ENCODE measurements at regions not wholly inside any gene's neighbourhood (a gene's known extent, or its start where the extent isn't known, plus 50 kb on each side); places are given as distances from the start of the nearest gene placed in this dataset.

- Histone ChIP-seq H2AFZ (ENCODE audit: low read depth, low read length) (no peak overlapping the region), H3K4me2 (ENCODE audit: insufficient read depth, low read length) (no peak overlapping the region), H3K9me3 (replicated peaks; ENCODE audit: control insufficient read depth, insufficient read depth, low read length) (no peaks in the 10 kb centered on the region), H3K36me3 (ENCODE audit: control insufficient read depth in 2 of 2, extremely low read depth in 1 of 2, insufficient read depth in 2 of 2, low read length in 2 of 2) (no peaks in the 10 kb centered on the region), H3K4me1 (ENCODE audit: control insufficient read depth, extremely low read depth, insufficient read depth, low read length) (no peaks in the 10 kb centered on the region), H3K9me1 (replicated peaks; ENCODE audit: control insufficient read depth, extremely low read depth, insufficient read depth, low read length) (no peaks in the 10 kb centered on the region), H3K27ac (ENCODE audit: insufficient read depth, low read depth, low read length) (no peak overlapping the region), H3K27me3 (ENCODE audit: control insufficient read depth in 2 of 2, insufficient read depth in 2 of 2, low read length in 2 of 2) (no peaks in the 10 kb centered on the region), H4K20me1 (replicated peaks; ENCODE audit: control insufficient read depth, extremely low read depth, insufficient read depth, low read length) (no peaks in the 10 kb centered on the region), H3K9ac (replicated peaks; ENCODE audit: extremely low read depth, insufficient read depth, low read length) (no peak overlapping the region), H3K4me3 (replicated peaks in 1 of 3; ENCODE audit: insufficient read depth in 1 of 3, low read depth in 1 of 3, low read length in 3 of 3) (no peak overlapping the region), H3K79me2 (ENCODE audit: control insufficient read depth, insufficient read depth, low read length) (no peaks in the 10 kb centered on the region)
- no peak for TF ChIP-seq JUN (IDR thresholded peaks at IDR 0.05; ENCODE audit: borderline replicate concordance, insufficient read depth, insufficient read length, low read depth)
- BruUV-seq (replicated peaks) = no TSS peak
- dilution Hi-C loops (cut with MboI; ENCODE audit: extremely low pct_ligation_motif_present, low sequenced_read_pairs) (no loop called here), intact Hi-C loops (cut with micrococcal nuclease) (no loop called here)
- CTCF ChIA-PET = interaction anchor here (1.0 to 1.5 kb wide), 2 partner anchors 33 to 97 kb away, joined by 3 read pairs; no protein-coding TSS in a partner anchor
- DNase-seq (ENCODE audit: low read depth, low spot score) (no peak), FAIRE-seq (no peak)
- POLR2A ChIA-PET = no interaction called here
Measured at GRCh38 chr3:152745646-152746045, 89.3 kb upstream of the P2RY1 start.

- no peak for FAIRE-seq
- H3K36me3 ChIP-seq (ENCODE audit: control insufficient read depth in 2 of 2, extremely low read depth in 1 of 2, insufficient read depth in 2 of 2, low read length in 2 of 2) = no peaks in the 10 kb centered on the region
- ChIA-PET CTCF (no interaction called here), POLR2A (no interaction called here)
- H3K9me1 ChIP-seq (replicated peaks; ENCODE audit: control insufficient read depth, extremely low read depth, insufficient read depth, low read length) = no peaks in the 10 kb centered on the region
- H4K20me1 ChIP-seq (replicated peaks; ENCODE audit: control insufficient read depth, extremely low read depth, insufficient read depth, low read length) = no peaks in the 10 kb centered on the region
- DNase-seq (ENCODE audit: low read depth, low spot score) = no peak
- H3K4me1 ChIP-seq (ENCODE audit: control insufficient read depth, extremely low read depth, insufficient read depth, low read length) = no peaks in the 10 kb centered on the region
- H2AFZ ChIP-seq (ENCODE audit: low read depth, low read length) = no peak overlapping the region
- H3K27me3 ChIP-seq (ENCODE audit: control insufficient read depth in 2 of 2, insufficient read depth in 2 of 2, low read length in 2 of 2) = no peaks in the 10 kb centered on the region
- intact Hi-C loops (cut with micrococcal nuclease) (no loop called here), dilution Hi-C loops (cut with MboI; ENCODE audit: extremely low pct_ligation_motif_present, low sequenced_read_pairs) (no loop called here)
- BruUV-seq (replicated peaks) = no TSS peak
- H3K4me3 ChIP-seq (replicated peaks in 1 of 3; ENCODE audit: insufficient read depth in 1 of 3, low read depth in 1 of 3, low read length in 3 of 3) = no peak overlapping the region
- no peak overlapping the region for H3K4me2 ChIP-seq (ENCODE audit: insufficient read depth, low read length)
- H3K79me2 ChIP-seq (ENCODE audit: control insufficient read depth, insufficient read depth, low read length) = no peaks in the 10 kb centered on the region
- TF ChIP-seq POLR2AphosphoS5 (IDR thresholded peaks at IDR 0.05; ENCODE audit: insufficient read depth, low read depth, low read length) (no peak), FOS (IDR thresholded peaks at IDR 0.05; ENCODE audit: borderline replicate concordance, insufficient read depth, low read length) (no peak), POLR2A (IDR thresholded peaks at IDR 0.05; ENCODE audit: low read depth, low read length) (no peak), CTCF (IDR thresholded peaks at IDR 0.05; ENCODE audit: extremely low read depth in 1 of 2, insufficient read depth in 1 of 2, low read depth in 1 of 2, low read length in 2 of 2) (no peak), JUN (IDR thresholded peaks at IDR 0.05; ENCODE audit: borderline replicate concordance, insufficient read depth, insufficient read length, low read depth) (no peak), EZH2 (IDR thresholded peaks at IDR 0.05; ENCODE audit: borderline replicate concordance, low read depth, low read length, severe bottlenecking) (no peak), GATA2 (IDR thresholded peaks at IDR 0.05; ENCODE audit: insufficient read depth, insufficient read length, low read depth, low read length) (no peak), MAX (IDR thresholded peaks at IDR 0.05; ENCODE audit: insufficient read depth, insufficient read length) (no peak), MYC (IDR thresholded peaks at IDR 0.05; ENCODE audit: low read depth, low read length) (no peak)
- H3K9me3 ChIP-seq (replicated peaks; ENCODE audit: control insufficient read depth, insufficient read depth, low read length) = no peaks in the 10 kb centered on the region
- no peak overlapping the region for H3K9ac ChIP-seq (replicated peaks; ENCODE audit: extremely low read depth, insufficient read depth, low read length)
- no peak overlapping the region for H3K27ac ChIP-seq (ENCODE audit: insufficient read depth, low read depth, low read length)
Measured at GRCh38 chr3:152754303-152754702, 80.6 kb upstream of the P2RY1 start.

Data from endothelial cell of umbilical vein (primary cell).